ENCODE measurements at regions not wholly inside any gene's neighbourhood (a gene's known extent, or its start where the extent isn't known, plus 50 kb on each side); places are given as distances from the start of the nearest gene placed in this dataset.

- TF ChIP-seq, protein P1, sequence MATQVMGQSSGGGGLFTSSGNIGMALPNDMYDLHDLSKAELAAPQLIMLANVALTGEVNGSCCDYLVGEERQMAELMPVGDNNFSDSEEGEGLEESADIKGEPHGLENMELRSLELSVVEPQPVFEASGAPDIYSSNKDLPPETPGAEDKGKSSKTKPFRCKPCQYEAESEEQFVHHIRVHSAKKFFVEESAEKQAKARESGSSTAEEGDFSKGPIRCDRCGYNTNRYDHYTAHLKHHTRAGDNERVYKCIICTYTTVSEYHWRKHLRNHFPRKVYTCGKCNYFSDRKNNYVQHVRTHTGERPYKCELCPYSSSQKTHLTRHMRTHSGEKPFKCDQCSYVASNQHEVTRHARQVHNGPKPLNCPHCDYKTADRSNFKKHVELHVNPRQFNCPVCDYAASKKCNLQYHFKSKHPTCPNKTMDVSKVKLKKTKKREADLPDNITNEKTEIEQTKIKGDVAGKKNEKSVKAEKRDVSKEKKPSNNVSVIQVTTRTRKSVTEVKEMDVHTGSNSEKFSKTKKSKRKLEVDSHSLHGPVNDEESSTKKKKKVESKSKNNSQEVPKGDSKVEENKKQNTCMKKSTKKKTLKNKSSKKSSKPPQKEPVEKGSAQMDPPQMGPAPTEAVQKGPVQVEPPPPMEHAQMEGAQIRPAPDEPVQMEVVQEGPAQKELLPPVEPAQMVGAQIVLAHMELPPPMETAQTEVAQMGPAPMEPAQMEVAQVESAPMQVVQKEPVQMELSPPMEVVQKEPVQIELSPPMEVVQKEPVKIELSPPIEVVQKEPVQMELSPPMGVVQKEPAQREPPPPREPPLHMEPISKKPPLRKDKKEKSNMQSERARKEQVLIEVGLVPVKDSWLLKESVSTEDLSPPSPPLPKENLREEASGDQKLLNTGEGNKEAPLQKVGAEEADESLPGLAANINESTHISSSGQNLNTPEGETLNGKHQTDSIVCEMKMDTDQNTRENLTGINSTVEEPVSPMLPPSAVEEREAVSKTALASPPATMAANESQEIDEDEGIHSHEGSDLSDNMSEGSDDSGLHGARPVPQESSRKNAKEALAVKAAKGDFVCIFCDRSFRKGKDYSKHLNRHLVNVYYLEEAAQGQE (IDR thresholded peaks at IDR 0.05; ENCODE audit: insufficient read depth in 1 of 2, low read depth in 2 of 2, low read length in 2 of 2), result no peak
- TF ChIP-seq FOXP2 (optimal IDR thresholded peaks at IDR 0.05; ENCODE audit: borderline replicate concordance, extremely low read depth, extremely low read length, insufficient read depth) (no peak), SIN3A (IDR thresholded peaks at IDR 0.05; ENCODE audit: borderline replicate concordance, insufficient read depth, low read length) (no peak), POLR2AphosphoS5 (IDR thresholded peaks at IDR 0.05; ENCODE audit: low read depth, low read length) (no peak), TAF1 (IDR thresholded peaks at IDR 0.05; ENCODE audit: borderline replicate concordance, insufficient read depth, low read length) (no peak)
These were observed 703.0 kb upstream of the ZNF385D start for GRCh38 chr3:22453906-22454535.

GRCh38 chr3:22469995-22470394 lies 719.0 kb upstream of the ZNF385D start:
- TF ChIP-seq POLR2AphosphoS5 (IDR thresholded peaks at IDR 0.05; ENCODE audit: low read depth, low read length), result no peak
- no peak for TF ChIP-seq SIN3A (IDR thresholded peaks at IDR 0.05; ENCODE audit: borderline replicate concordance, insufficient read depth, low read length)
- no peak for TF ChIP-seq TAF1 (IDR thresholded peaks at IDR 0.05; ENCODE audit: borderline replicate concordance, insufficient read depth, low read length)
- TF ChIP-seq FOXP2 (optimal IDR thresholded peaks at IDR 0.05; ENCODE audit: borderline replicate concordance, extremely low read depth, extremely low read length, insufficient read depth), result no peak
- TF ChIP-seq, protein P1 (IDR thresholded peaks at IDR 0.05; ENCODE audit: insufficient read depth in 1 of 2, low read depth in 2 of 2, low read length in 2 of 2), result no peak

- TF ChIP-seq SIN3A (IDR thresholded peaks at IDR 0.05; ENCODE audit: borderline replicate concordance, insufficient read depth, low read length), result no peak
- TF ChIP-seq TAF1 (IDR thresholded peaks at IDR 0.05; ENCODE audit: borderline replicate concordance, insufficient read depth, low read length), result no peak
- TF ChIP-seq POLR2AphosphoS5 (IDR thresholded peaks at IDR 0.05; ENCODE audit: low read depth, low read length), result no peak
- no peak for TF ChIP-seq FOXP2 (optimal IDR thresholded peaks at IDR 0.05; ENCODE audit: borderline replicate concordance, extremely low read depth, extremely low read length, insufficient read depth)
- TF ChIP-seq, protein P1 (IDR thresholded peaks at IDR 0.05; ENCODE audit: insufficient read depth in 1 of 2, low read depth in 2 of 2, low read length in 2 of 2), result no peak
These were observed 720.5 kb upstream of the ZNF385D start for GRCh38 chr3:22471557-22471956.

DNA sequence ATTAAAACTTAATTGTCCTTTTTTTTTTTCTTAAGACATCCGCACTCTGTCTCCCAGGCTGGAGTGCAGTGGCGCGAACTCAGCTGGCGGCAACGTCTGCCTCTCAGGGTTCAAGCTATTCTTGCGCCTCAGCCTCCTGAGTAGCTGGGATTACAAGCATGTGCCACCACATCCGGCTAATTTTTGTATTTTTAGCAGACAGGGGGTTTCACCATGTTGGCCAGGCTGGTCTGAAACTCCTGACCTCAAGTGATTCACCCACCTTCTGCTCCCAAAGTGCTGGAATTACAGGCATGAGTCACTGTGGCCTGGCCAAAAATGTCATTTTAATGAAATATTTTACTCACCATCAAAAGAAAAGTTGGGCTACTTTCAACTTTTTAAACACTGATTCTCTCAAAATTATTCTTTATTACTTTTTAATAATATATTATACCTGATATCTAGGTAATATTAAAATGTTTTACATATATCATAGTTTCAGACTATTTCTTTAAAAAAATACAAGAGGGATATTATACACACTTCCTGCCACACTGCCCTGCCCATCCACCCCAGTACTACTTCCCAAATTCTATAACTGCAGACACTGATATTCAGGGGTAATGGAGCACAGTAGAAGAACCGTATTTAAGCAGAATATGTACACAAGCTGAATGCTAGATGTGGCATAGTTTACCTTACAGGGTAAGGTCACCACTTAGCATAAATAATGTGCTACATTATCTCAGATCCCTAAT lies 723.9 kb upstream of the ZNF385D start:
- no peak for TF ChIP-seq FOXP2 (optimal IDR thresholded peaks at IDR 0.05; ENCODE audit: borderline replicate concordance, extremely low read depth, extremely low read length, insufficient read depth)
- TF ChIP-seq SIN3A (IDR thresholded peaks at IDR 0.05; ENCODE audit: borderline replicate concordance, insufficient read depth, low read length), result no peak

DNA sequence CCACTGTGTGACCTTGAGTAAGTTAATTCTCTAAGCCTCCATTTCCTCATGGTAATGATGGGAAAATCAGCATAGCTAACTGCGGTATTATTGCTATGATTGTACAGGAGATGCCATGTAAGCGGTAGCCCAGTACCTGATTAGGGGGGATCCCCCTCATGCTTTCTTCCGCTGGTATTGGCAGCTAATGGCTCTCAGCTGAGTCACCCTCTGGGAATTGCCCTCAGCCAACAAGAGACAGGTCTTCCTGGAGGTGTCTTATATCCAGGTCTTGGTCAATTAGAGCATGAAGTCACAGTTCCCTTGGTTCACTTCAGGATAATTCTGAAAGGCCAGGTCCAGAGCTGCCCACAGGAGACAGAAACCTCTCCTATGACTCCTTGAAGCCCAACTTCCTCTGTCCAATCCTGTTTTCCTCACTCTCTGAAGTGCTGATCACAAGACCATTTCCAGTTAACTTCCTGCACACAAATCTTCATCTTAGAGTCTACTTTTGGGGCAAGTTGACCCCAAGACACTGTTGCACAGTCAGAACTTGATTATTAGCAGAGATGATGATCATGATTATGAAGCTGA lies 724.7 kb upstream of the ZNF385D start:
- TF ChIP-seq, protein P1 (IDR thresholded peaks at IDR 0.05; ENCODE audit: insufficient read depth in 1 of 2, low read depth in 2 of 2, low read length in 2 of 2), result no peak
- TF ChIP-seq TAF1 (IDR thresholded peaks at IDR 0.05; ENCODE audit: borderline replicate concordance, insufficient read depth, low read length) (no peak), SIN3A (IDR thresholded peaks at IDR 0.05; ENCODE audit: borderline replicate concordance, insufficient read depth, low read length) (no peak), FOXP2 (optimal IDR thresholded peaks at IDR 0.05; ENCODE audit: borderline replicate concordance, extremely low read depth, extremely low read length, insufficient read depth) (no peak), POLR2AphosphoS5 (IDR thresholded peaks at IDR 0.05; ENCODE audit: low read depth, low read length) (no peak)
